Hypothalamus (tissue), 51 donors: ENCODE measurements at regions not wholly inside any gene's neighbourhood (a gene's known extent, or its start where the extent isn't known, plus 50 kb on each side); places are given as distances from the start of the nearest gene placed in this dataset.

ENCODE experiments used
- DNase-seq, 51 donors: peaks; one replicate each; lab custom pipeline; 2025; lab: John Stamatoyannopoulos, UW

GRCh38 chr22:27610863-27611786 lies 190.4 kb downstream of the MN1 start:
- DNase-seq: no peak

- DNase-seq: no peak
These were observed 189.4 kb downstream of the MN1 start for GRCh38 chr22:27612115-27612514.

GRCh38 chr22:27613099-27614005 lies 188.2 kb downstream of the MN1 start:
- DNase-seq: no peak

- no peak for DNase-seq
These were observed 187.4 kb downstream of the MN1 start for GRCh38 chr22:27614006-27614649.

- DNase-seq: no peak
These were observed 186.9 kb downstream of the MN1 start for GRCh38 chr22:27614650-27615007.

- no peak for DNase-seq
These were observed 186.1 kb downstream of the MN1 start for GRCh38 chr22:27615408-27615807.

GRCh38 chr22:27616033-27616432 lies 185.5 kb downstream of the MN1 start:
- no peak for DNase-seq

- no peak for DNase-seq
These were observed 184.2 kb downstream of the MN1 start for GRCh38 chr22:27617214-27617881.

GRCh38 chr22:27620367-27621154 lies 181.0 kb downstream of the MN1 start:
- DNase-seq: no peak

GRCh38 chr22:27621486-27622070 lies 180.0 kb downstream of the MN1 start:
- DNase-seq: no peak

GRCh38 chr22:27624042-27624441 lies 177.5 kb downstream of the MN1 start:
- no peak for DNase-seq

GRCh38 chr22:27624705-27625104 lies 176.9 kb downstream of the MN1 start:
- no peak for DNase-seq

GRCh38 chr22:27625769-27626674 lies 175.5 kb downstream of the MN1 start:
- DNase-seq: no peak

GRCh38 chr22:27626675-27627443 lies 174.7 kb downstream of the MN1 start:
- DNase-seq: no peak

GRCh38 chr22:27627444-27627833 lies 174.1 kb downstream of the MN1 start:
- no peak for DNase-seq

- no peak for DNase-seq
These were observed 173.7 kb downstream of the MN1 start for GRCh38 chr22:27627901-27628300.

GRCh38 chr22:27628341-27628740 lies 173.2 kb downstream of the MN1 start:
- DNase-seq: no peak
